Lower leg skin (tissue), 3 donors: ENCODE measurements at regions not wholly inside any gene's neighbourhood (a gene's known extent, or its start where the extent isn't known, plus 50 kb on each side); places are given as distances from the start of the nearest gene placed in this dataset.

Experiments
- POLR2A ChIP-seq, 2 donors: fragments of 450-650 bp; IDR thresholded peaks; one replicate each; pipeline ENCODE4 v1.6.1; 2016 to 2017; ENCODE audit warnings: antibody characterized with exemption in 2 of 2, mild to moderate bottlenecking in 1 of 2, moderate library complexity in 1 of 2
- TF ChIP-seq, protein P1 (sequence below), 3 donors: fragments of 450-650 bp; IDR thresholded peaks; one replicate each; pipeline ENCODE4 v1.5.1; 2016; ENCODE audit warnings: antibody characterized with exemption in 3 of 3, mild to moderate bottlenecking in 3 of 3, moderate library complexity in 2 of 3

DNA sequence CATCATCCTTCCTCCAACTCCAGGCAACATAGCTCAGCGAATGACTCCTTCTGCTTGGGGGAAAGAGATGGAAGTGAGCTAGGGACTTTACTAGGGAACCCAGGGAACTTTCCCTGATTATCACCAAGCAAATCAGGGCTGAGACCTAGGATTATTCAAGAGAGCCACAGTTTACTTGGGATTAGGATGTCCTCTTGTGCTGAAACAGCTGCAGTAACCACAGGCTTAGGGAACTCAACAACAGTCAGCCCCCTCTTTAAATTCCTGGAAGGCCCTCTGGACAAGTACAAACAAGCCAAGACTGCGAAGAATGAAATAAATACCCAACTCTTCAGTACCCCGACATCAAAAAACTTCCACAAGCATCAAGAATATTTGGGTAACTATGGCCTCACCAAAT, 700.9 kb downstream of the COL12A1 start:
- TF ChIP-seq POLR2A (IDR thresholded peaks at IDR 0.05) = no peak
- TF ChIP-seq, protein P1, sequence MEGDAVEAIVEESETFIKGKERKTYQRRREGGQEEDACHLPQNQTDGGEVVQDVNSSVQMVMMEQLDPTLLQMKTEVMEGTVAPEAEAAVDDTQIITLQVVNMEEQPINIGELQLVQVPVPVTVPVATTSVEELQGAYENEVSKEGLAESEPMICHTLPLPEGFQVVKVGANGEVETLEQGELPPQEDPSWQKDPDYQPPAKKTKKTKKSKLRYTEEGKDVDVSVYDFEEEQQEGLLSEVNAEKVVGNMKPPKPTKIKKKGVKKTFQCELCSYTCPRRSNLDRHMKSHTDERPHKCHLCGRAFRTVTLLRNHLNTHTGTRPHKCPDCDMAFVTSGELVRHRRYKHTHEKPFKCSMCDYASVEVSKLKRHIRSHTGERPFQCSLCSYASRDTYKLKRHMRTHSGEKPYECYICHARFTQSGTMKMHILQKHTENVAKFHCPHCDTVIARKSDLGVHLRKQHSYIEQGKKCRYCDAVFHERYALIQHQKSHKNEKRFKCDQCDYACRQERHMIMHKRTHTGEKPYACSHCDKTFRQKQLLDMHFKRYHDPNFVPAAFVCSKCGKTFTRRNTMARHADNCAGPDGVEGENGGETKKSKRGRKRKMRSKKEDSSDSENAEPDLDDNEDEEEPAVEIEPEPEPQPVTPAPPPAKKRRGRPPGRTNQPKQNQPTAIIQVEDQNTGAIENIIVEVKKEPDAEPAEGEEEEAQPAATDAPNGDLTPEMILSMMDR (IDR thresholded peaks at IDR 0.05) = no peak
